Small intestine (tissue), 7 donors: ENCODE measurements at regions not wholly inside any gene's neighbourhood (a gene's known extent, or its start where the extent isn't known, plus 50 kb on each side); places are given as distances from the start of the nearest gene placed in this dataset.
"Not testable (repeated sequence)": the region's sequence is repeated elsewhere in the genome, so short reads cannot be mapped to it uniquely, and the experiment has no call there.

Experiments used
- DNase-seq, 2 donors: peaks; one replicate each; pipeline versions ENCODE4 v3.0.0 to v3.0.0-alpha.2; 2013
- FAIRE-seq: peaks from 2 replicates; lab custom pipeline; 2012; peaks lifted over from hg19 to GRCh38; lab: Jason Lieb, UNC
- H3K27ac ChIP-seq, 3 donors: one replicate each; pipeline ENCODE4 v1.5.1; 2013; ENCODE audit warnings: low read length in 2 of 3, mild to moderate bottlenecking in 2 of 3, control low read depth in 1 of 3, inconsistent platforms in 1 of 3, low read depth in 1 of 3, moderate library complexity in 1 of 3
- H3K27me3 ChIP-seq, 3 donors: one replicate each; pipeline ENCODE4 v1.6.1; 2013; ENCODE audit warnings: low read length in 3 of 3, inconsistent platforms in 1 of 3; ENCODE audit not compliant: control insufficient read depth in 3 of 3, insufficient read depth in 3 of 3
- H3K36me3 ChIP-seq, 3 donors: one replicate each; pipeline ENCODE4 v1.6.1; 2013; ENCODE audit warnings: low read length in 3 of 3, inconsistent platforms in 1 of 3, low read depth in 1 of 3, mild to moderate bottlenecking in 1 of 3, moderate library complexity in 1 of 3; ENCODE audit not compliant: control insufficient read depth in 3 of 3, insufficient read depth in 2 of 3
- H3K4me1 ChIP-seq, 3 donors: one replicate each; pipeline ENCODE4 v1.6.1; 2013; ENCODE audit warnings: low read length in 2 of 3, inconsistent platforms in 1 of 3, low read depth in 1 of 3, mild to moderate bottlenecking in 1 of 3, moderate library complexity in 1 of 3; ENCODE audit not compliant: control insufficient read depth in 3 of 3, insufficient read depth in 2 of 3
- H3K4me3 ChIP-seq, 3 donors: one replicate each; pipeline ENCODE4 v1.5.1; 2013; ENCODE audit warnings: low read length in 3 of 3, control low read depth in 1 of 3, inconsistent platforms in 1 of 3, low read depth in 1 of 3, mild to moderate bottlenecking in 1 of 3, moderate library complexity in 1 of 3
- H3K9me3 ChIP-seq, 2 donors: one replicate each; pipeline ENCODE4 v1.6.1; 2013; ENCODE audit warnings: low read depth in 1 of 2, low read length in 1 of 2; ENCODE audit not compliant: control insufficient read depth in 2 of 2, insufficient read depth in 1 of 2
- WGBS, 3 donors: extraction: QIAGEN DNeasy Blood & Tissue Kit; methylation state at CpG; one replicate each; pipeline ENCODE4 v1.1.7; 2013; 5-methylcytosine and 5-hydroxymethylcytosine counted together
- donor health status: healthy with polysubstance abuse.
- donor health status: control.
- donor health status: control.
- donor health status: Bipolar disorder and iron deficiency.
- donor health status: healthy.

DNA sequence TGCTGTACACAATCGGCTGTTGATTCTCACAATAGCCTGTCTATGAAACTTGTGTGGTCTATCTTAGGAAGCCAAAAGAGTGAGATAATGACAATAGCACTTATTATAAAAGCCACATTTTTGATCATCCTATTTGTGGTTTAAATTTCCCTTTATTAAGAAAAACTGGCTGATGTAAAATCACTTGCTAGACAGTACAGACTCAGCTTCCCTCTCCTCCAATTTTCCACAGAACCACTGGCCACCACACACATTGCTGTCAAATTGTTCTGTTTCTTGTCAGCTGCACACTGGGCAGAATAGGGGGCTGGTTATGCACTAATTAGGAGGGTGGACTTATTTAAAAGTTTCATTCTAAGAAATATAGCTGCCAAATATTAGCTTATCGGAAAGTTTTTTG is 425.9 kb downstream of the EPHA3 start:
- FAIRE-seq (no peak), DNase-seq (no peak)
- Histone ChIP-seq H3K4me3 (no peak overlapping the region), H3K27ac (no peak overlapping the region), H3K36me3 (no peaks in the 10 kb centered on the region), H3K9me3 (no peaks in the 10 kb centered on the region), H3K4me1 (no peaks in the 10 kb centered on the region), H3K27me3 (no peaks in the 10 kb centered on the region)
- 76 to 89% (median 88%) methylated on average over 2 of the region's 2 CpGs for WGBS, 3 donors

DNA sequence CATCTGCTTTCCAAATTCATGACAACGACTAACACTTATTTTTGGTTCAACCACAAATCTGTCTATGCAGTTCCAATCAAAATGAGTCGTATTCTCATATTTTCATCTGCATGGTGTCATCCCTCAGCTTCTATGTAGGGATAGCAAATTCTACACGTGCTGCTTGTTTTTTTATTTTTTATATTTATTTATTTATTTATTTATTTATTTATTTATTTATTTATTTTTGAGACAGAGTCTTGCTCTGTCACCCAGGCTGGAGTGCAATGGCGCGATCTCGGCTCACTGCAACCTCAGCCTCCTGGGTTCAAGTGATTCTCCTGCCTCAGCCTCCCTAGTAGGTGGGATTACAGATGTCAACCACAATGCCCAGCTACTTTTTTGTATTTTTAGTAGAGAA is 447.2 kb downstream of the EPHA3 start:
- 79 to 92% (median 89%) methylated on average over 6 of the region's 6 CpGs for WGBS, 3 donors
- FAIRE-seq, H3K36me3 ChIP-seq, H3K9me3 ChIP-seq, H3K4me3 ChIP-seq, H3K27ac ChIP-seq, H3K27me3 ChIP-seq, H3K4me1 ChIP-seq, DNase-seq: not testable (repeated sequence)

DNA sequence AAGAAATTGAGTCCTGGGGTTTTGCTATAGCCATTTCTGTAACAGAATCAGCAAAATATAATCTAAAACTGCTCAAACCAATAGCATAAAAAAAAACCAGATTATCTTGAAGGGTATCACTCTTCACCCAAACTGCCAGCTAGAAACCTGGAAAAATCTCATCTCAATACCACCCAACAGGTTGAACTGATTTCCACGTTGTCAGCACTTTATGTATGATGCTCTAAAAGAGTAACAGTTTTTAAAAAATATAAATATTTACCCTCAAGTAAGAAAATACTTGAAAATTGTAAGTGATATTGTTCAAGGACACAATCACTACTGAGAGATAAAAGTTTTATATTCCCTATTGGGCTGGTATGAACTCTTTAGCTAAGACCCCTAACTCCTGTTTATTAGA is 451.3 kb downstream of the EPHA3 start:
- Histone ChIP-seq H3K4me1 (no peaks in the 10 kb centered on the region), H3K9me3 (peaks cover 0 to 3% of the 10 kb centered on the region in 2 donors), H3K4me3 (no peak overlapping the region), H3K36me3 (no peaks in the 10 kb centered on the region), H3K27me3 (no peaks in the 10 kb centered on the region), H3K27ac (no peak overlapping the region)
- 22 to 41% (median 33%) methylated on average over 1 of the region's 1 CpG for WGBS, 3 donors
- FAIRE-seq, result no peak
- DNase-seq, result no peak

DNA sequence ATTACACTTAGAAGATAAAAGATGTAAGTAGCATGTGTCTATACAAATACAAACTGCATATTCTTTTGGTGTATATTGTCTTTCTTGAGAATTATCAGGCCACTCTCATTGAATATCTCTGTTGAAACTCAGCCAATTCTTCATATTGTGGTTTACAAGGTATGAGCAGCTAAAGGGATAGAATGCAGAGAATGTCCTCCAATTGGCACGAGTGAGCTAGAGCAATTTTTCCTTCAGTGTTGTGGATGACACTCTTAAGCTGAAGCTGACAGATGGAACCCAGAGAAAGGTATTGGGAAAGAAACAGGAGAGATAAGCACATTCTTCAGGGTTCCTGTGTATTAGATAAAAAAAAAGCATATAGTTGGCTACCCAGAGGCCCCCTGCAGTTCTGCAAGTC is 453.1 kb downstream of the EPHA3 start:
- no peak for FAIRE-seq

DNA sequence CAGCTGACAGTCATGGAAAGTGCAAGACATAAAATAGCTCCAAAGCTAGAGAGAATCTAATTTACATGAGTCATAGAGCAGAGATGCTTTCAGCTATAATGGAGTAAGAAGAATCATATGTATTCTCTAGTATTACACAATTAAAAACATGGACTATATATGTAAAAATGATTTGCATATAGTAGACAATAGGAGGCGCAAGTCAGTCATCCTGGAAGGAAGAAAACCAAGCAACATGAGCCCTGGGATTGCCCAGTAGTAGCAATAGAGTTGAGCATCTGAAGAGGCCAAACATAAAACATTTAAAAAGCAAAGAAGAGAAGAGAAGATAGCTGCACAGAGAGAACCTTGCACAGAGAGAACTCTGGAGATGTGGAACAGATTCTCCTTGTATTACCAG is 455.0 kb downstream of the EPHA3 start:
- H3K4me1 ChIP-seq, result no peaks in the 10 kb centered on the region
- H3K36me3 ChIP-seq, result no peaks in the 10 kb centered on the region
- H3K27me3 ChIP-seq, result no peaks in the 10 kb centered on the region
- no peak for FAIRE-seq
- no peak for DNase-seq
- 68 to 97% (median 78%) methylated on average over 1 of the region's 1 CpG for WGBS, 3 donors
- H3K9me3 ChIP-seq, result peaks cover 0 to 10% of the 10 kb centered on the region in 2 donors
- H3K27ac ChIP-seq, result no peak overlapping the region
- no peak overlapping the region for H3K4me3 ChIP-seq

More for the DNA sequence above, 453.1 kb downstream of the EPHA3 start:
- DNase-seq, result no peak
- no peak overlapping the region for H3K4me3 ChIP-seq
- no peak overlapping the region for H3K27ac ChIP-seq
- H3K4me1 ChIP-seq, result no peaks in the 10 kb centered on the region
- H3K9me3 ChIP-seq, result peaks cover 0 to 10% of the 10 kb centered on the region in 2 donors
- H3K36me3 ChIP-seq, result no peaks in the 10 kb centered on the region
- H3K27me3 ChIP-seq, result no peaks in the 10 kb centered on the region
- 67 to 79% (median 73%) methylated on average over 1 of the region's 1 CpG for WGBS, 3 donors

DNA sequence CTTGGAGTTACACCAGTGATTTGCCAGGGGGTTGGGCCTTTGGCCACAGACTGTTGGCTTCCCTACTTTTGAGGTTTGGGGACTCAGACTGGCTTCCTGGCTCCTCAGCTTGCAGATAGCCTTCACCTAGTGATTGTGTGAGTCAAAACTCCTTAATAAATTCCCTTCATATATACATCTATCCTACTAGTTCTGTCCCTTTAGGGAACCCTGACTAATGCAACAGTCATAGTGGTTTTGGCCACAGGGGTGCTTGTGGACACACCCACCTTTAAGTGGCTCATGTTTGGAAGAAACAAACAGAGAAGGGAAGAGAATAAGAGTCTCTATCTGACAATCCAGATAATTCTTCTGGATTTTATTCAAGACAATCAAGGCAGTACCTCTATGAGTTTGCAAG is 457.7 kb downstream of the EPHA3 start:
- no peak overlapping the region for H3K27ac ChIP-seq
- H3K4me3 ChIP-seq, result no peak overlapping the region
- H3K36me3 ChIP-seq, result no peaks in the 10 kb centered on the region
- no peaks in the 10 kb centered on the region for H3K27me3 ChIP-seq
- H3K4me1 ChIP-seq, result no peaks in the 10 kb centered on the region
- peaks cover 0 to 10% of the 10 kb centered on the region in 2 donors for H3K9me3 ChIP-seq
- no peak for FAIRE-seq
- no peak for DNase-seq

DNA sequence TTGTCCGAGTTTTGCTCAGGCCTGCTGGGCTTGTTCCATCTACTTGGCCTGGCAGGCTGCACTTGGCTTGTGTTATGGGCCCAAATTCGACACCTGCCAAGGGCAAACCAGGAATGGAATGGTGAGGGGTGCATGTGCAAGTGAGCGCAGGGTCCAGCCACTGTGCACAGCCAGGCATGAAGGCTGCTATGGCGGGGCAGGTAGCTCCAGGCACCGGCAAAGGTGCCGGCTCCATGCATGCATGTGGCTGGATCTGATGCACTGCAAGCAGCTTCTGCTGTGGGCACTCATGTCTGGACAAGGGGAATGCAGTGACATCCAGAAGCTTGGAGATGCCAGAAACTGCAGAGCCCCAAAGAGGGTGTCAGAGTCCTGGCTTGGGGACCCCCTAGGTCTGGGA is 463.0 kb downstream of the EPHA3 start:
- 74 to 87% (median 86%) methylated on average over 6 of the region's 6 CpGs for WGBS, 3 donors
- no peaks in the 10 kb centered on the region for H3K27me3 ChIP-seq
- no peak overlapping the region for H3K27ac ChIP-seq
- no peaks in the 10 kb centered on the region for H3K4me1 ChIP-seq
- H3K4me3 ChIP-seq, result no peak overlapping the region
- DNase-seq, result no peak
- no peak for FAIRE-seq
- H3K9me3 ChIP-seq, result peaks cover 0 to 2% of the 10 kb centered on the region in 2 donors
- H3K36me3 ChIP-seq, result no peaks in the 10 kb centered on the region

DNA sequence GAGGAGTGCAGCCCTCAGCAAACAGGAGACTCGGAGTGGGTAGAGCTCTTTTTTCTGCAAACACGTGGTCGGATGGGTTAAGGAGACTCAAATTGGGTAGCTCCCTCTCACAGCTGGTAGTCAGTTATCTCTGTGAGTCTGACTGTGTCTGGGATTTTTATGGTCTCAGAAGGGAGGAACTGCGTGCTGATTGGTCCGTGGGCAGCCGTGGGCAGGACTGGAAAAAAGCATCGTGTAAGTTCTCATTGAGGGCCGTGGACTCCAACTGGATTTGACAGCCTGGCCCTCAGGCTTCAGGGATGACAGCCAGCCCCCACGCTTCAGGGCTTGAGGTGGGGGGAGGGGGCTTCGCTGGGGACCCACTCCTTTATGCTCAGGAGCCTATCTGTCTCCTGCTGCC is 463.9 kb downstream of the EPHA3 start:
- no peaks in the 10 kb centered on the region for H3K4me1 ChIP-seq
- H3K36me3 ChIP-seq, result no peaks in the 10 kb centered on the region
- 68 to 81% (median 71%) methylated on average over 10 of the region's 10 CpGs for WGBS, 3 donors
- FAIRE-seq (no peak), DNase-seq (no peak)
- no peak overlapping the region for H3K4me3 ChIP-seq
- H3K9me3 ChIP-seq, result peaks cover 0 to 2% of the 10 kb centered on the region in 2 donors
- no peaks in the 10 kb centered on the region for H3K27me3 ChIP-seq
- no peak overlapping the region for H3K27ac ChIP-seq

DNA sequence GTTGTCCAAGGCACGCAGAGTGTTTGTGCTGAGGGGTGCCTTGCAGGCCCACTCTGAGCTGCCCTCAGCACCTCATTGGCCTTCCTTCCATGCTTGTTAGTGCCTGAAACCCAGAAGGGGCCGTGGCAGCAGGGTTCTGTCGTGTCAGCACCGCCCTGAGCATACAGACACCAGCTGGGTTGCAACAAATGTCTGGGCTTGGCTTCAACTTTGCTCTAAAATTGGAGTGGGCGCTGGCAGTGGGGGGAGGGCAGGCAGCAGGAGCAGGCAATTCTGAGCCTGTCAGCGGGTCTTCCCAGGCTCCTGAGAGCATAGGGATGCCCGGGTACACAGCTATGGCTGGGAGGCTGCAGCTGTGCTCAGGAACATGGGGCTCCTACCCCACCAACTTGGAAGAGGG is 464.3 kb downstream of the EPHA3 start:
- FAIRE-seq (no peak), DNase-seq (no peak)
- Histone ChIP-seq H3K27me3 (no peaks in the 10 kb centered on the region), H3K36me3 (no peaks in the 10 kb centered on the region), H3K4me3 (no peak overlapping the region), H3K27ac (no peak overlapping the region), H3K4me1 (no peaks in the 10 kb centered on the region), H3K9me3 (peaks cover 0 to 2% of the 10 kb centered on the region in 2 donors)
- WGBS, 3 donors, result 52 to 54% (median 54%) methylated on average over 7 of the region's 7 CpGs
